Esophagus muscularis mucosa (tissue), 3 donors: ENCODE measurements at regions not wholly inside any gene's neighbourhood (a gene's known extent, or its start where the extent isn't known, plus 50 kb on each side); places are given as distances from the start of the nearest gene placed in this dataset.

ENCODE experiments used
- POLR2AphosphoS5 ChIP-seq, 2 donors: sonication (generic); formaldehyde crosslinking; IDR thresholded peaks; one replicate each; pipeline ENCODE4 v1.6.1; 2017; ENCODE audit warnings: antibody characterized with exemption in 2 of 2
- TF ChIP-seq, protein P1 (sequence below), 3 experiments: fragments of 200-600 bp in 2 of 3; fragments of 450-650 bp in 1 of 3; sonication (generic) in 2 of 3; IDR thresholded peaks; one replicate each; pipeline ENCODE4 v1.5.1; 2017 to 2019; ENCODE audit warnings: antibody characterized with exemption in 3 of 3, mild to moderate bottlenecking in 2 of 3, moderate library complexity in 1 of 3

GRCh38 chr3:34065901-34066300 is 267.5 kb downstream of the PDCD6IP start:
- TF ChIP-seq, protein P1, sequence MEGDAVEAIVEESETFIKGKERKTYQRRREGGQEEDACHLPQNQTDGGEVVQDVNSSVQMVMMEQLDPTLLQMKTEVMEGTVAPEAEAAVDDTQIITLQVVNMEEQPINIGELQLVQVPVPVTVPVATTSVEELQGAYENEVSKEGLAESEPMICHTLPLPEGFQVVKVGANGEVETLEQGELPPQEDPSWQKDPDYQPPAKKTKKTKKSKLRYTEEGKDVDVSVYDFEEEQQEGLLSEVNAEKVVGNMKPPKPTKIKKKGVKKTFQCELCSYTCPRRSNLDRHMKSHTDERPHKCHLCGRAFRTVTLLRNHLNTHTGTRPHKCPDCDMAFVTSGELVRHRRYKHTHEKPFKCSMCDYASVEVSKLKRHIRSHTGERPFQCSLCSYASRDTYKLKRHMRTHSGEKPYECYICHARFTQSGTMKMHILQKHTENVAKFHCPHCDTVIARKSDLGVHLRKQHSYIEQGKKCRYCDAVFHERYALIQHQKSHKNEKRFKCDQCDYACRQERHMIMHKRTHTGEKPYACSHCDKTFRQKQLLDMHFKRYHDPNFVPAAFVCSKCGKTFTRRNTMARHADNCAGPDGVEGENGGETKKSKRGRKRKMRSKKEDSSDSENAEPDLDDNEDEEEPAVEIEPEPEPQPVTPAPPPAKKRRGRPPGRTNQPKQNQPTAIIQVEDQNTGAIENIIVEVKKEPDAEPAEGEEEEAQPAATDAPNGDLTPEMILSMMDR (IDR thresholded peaks at IDR 0.05), result no peak
- TF ChIP-seq POLR2AphosphoS5 (IDR thresholded peaks at IDR 0.05), result no peak
